ENCODE measurements at regions not wholly inside any gene's neighbourhood (a gene's known extent, or its start where the extent isn't known, plus 50 kb on each side); places are given as distances from the start of the nearest gene placed in this dataset.

- Histone ChIP-seq H3K9me2 (ENCODE audit: low read depth, low read length) (no peaks in the 10 kb centered on the region), H4K20me1 (ENCODE audit: insufficient read depth, low read length) (no peaks in the 10 kb centered on the region), H3K4me2 (ENCODE audit: low read length) (no peak overlapping the region), H3K9me3 (ENCODE audit: low read length) (no peaks in the 10 kb centered on the region), H3K27ac (ENCODE audit: low read depth, low read length, poor library complexity, severe bottlenecking) (no peak overlapping the region), H3K4me3 (ENCODE audit: low read depth, low read length, poor library complexity, severe bottlenecking) (no peak overlapping the region), H3K36me3 (ENCODE audit: insufficient read depth, low read length) (no peaks in the 10 kb centered on the region), H3F3A (ENCODE audit: insufficient read depth, low read length) (no peaks in the 10 kb centered on the region), H2AFZ (ENCODE audit: low read length) (no peak overlapping the region), H3K9ac (ENCODE audit: low read length) (no peak overlapping the region), H3K79me2 (ENCODE audit: insufficient read depth, low read length) (no peaks in the 10 kb centered on the region), H3K4me1 (ENCODE audit: insufficient read depth, low read length, severe bottlenecking) (no peaks in the 10 kb centered on the region), H3K27me3 (ENCODE audit: insufficient read depth, low read length) (no peaks in the 10 kb centered on the region)
- TF ChIP-seq EZH2 (IDR thresholded peaks at IDR 0.05; ENCODE audit: borderline replicate concordance, low read length) (no peak), CTCF (IDR thresholded peaks at IDR 0.05; ENCODE audit: low read length) (no peak)
Measured at GRCh38 chr2:198622986-198623730, 818.8 kb downstream of the PLCL1 start.

- no peak overlapping the region for H3K27ac ChIP-seq (ENCODE audit: low read depth, low read length, poor library complexity, severe bottlenecking)
- no peak overlapping the region for H3K9ac ChIP-seq (ENCODE audit: low read length)
- no peaks in the 10 kb centered on the region for H4K20me1 ChIP-seq (ENCODE audit: insufficient read depth, low read length)
- H3K4me3 ChIP-seq (ENCODE audit: low read depth, low read length, poor library complexity, severe bottlenecking) = no peak overlapping the region
- no peak overlapping the region for H2AFZ ChIP-seq (ENCODE audit: low read length)
- no peaks in the 10 kb centered on the region for H3K4me1 ChIP-seq (ENCODE audit: insufficient read depth, low read length, severe bottlenecking)
- no peaks in the 10 kb centered on the region for H3K79me2 ChIP-seq (ENCODE audit: insufficient read depth, low read length)
- H3F3A ChIP-seq (ENCODE audit: insufficient read depth, low read length) = no peaks in the 10 kb centered on the region
- H3K4me2 ChIP-seq (ENCODE audit: low read length) = no peak overlapping the region
- no peaks in the 10 kb centered on the region for H3K36me3 ChIP-seq (ENCODE audit: insufficient read depth, low read length)
- no peaks in the 10 kb centered on the region for H3K27me3 ChIP-seq (ENCODE audit: insufficient read depth, low read length)
- no peaks in the 10 kb centered on the region for H3K9me2 ChIP-seq (ENCODE audit: low read depth, low read length)
- no peaks in the 10 kb centered on the region for H3K9me3 ChIP-seq (ENCODE audit: low read length)
- no peak for TF ChIP-seq CTCF (IDR thresholded peaks at IDR 0.05; ENCODE audit: low read length)
- no peak for TF ChIP-seq EZH2 (IDR thresholded peaks at IDR 0.05; ENCODE audit: borderline replicate concordance, low read length)
Measured at GRCh38 chr2:198615972-198616371, 811.6 kb downstream of the PLCL1 start.

- Histone ChIP-seq H3K9me2 (ENCODE audit: low read depth, low read length) (no peaks in the 10 kb centered on the region), H3K4me3 (ENCODE audit: low read depth, low read length, poor library complexity, severe bottlenecking) (no peak overlapping the region)
Measured at GRCh38 chr2:198611201-198611600, 806.8 kb downstream of the PLCL1 start.

More at GRCh38 chr2:198611201-198611600, 806.8 kb downstream of the PLCL1 start:
- Histone ChIP-seq H3K9ac (ENCODE audit: low read length) (no peak overlapping the region), H4K20me1 (ENCODE audit: insufficient read depth, low read length) (no peaks in the 10 kb centered on the region), H3F3A (ENCODE audit: insufficient read depth, low read length) (no peaks in the 10 kb centered on the region), H3K36me3 (ENCODE audit: insufficient read depth, low read length) (no peaks in the 10 kb centered on the region), H3K27ac (ENCODE audit: low read depth, low read length, poor library complexity, severe bottlenecking) (no peak overlapping the region), H3K4me2 (ENCODE audit: low read length) (no peak overlapping the region), H2AFZ (ENCODE audit: low read length) (no peak overlapping the region), H3K27me3 (ENCODE audit: insufficient read depth, low read length) (no peaks in the 10 kb centered on the region), H3K79me2 (ENCODE audit: insufficient read depth, low read length) (no peaks in the 10 kb centered on the region), H3K4me1 (ENCODE audit: insufficient read depth, low read length, severe bottlenecking) (no peaks in the 10 kb centered on the region), H3K9me3 (ENCODE audit: low read length) (no peaks in the 10 kb centered on the region)
- TF ChIP-seq CTCF (IDR thresholded peaks at IDR 0.05; ENCODE audit: low read length) (no peak), EZH2 (IDR thresholded peaks at IDR 0.05; ENCODE audit: borderline replicate concordance, low read length) (no peak)

Data from OCI-LY1 (cell line).